ENCODE measurements at regions not wholly inside any gene's neighbourhood (a gene's known extent, or its start where the extent isn't known, plus 50 kb on each side); places are given as distances from the start of the nearest gene placed in this dataset.

GRCh38 chr6:95795927-95796326 is 218.6 kb downstream of the MANEA start:
- no peaks in the 10 kb centered on the region for H3K9me2 ChIP-seq (ENCODE audit: insufficient read depth, low read length)
- no peaks in the 10 kb centered on the region for H3K79me2 ChIP-seq (replicated peaks; ENCODE audit: insufficient read depth, low read length)
- H4K20me1 ChIP-seq (ENCODE audit: insufficient read depth), result no peaks in the 10 kb centered on the region
- no peak overlapping the region for H3K4me2 ChIP-seq (ENCODE audit: low read length)
- no peaks in the 10 kb centered on the region for H3F3A ChIP-seq (ENCODE audit: insufficient read depth, low read length, poor library complexity, severe bottlenecking)
- H3K9ac ChIP-seq (ENCODE audit: low read length), result no peak overlapping the region
- H3K4me3 ChIP-seq (ENCODE audit: low read length), result no peak overlapping the region
- no peak overlapping the region for H2AFZ ChIP-seq (ENCODE audit: low read depth, low read length)
- no peaks in the 10 kb centered on the region for H3K9me3 ChIP-seq (ENCODE audit: low read length)
- no peak overlapping the region for H3K27ac ChIP-seq (ENCODE audit: low read length)
- H3K36me3 ChIP-seq (ENCODE audit: insufficient read depth, low read length), result no peaks in the 10 kb centered on the region
- no peak for TF ChIP-seq EP300 (conservative IDR thresholded peaks at IDR 0.05; ENCODE audit: poor library complexity, severe bottlenecking)
- TF ChIP-seq RAD21 (conservative IDR thresholded peaks at IDR 0.05), result no peak
- TF ChIP-seq POLR2AphosphoS5 (IDR thresholded peaks at IDR 0.05), result no peak
- no peak for TF ChIP-seq SMC3 (conservative IDR thresholded peaks at IDR 0.05; ENCODE audit: poor library complexity)
- no peak for TF ChIP-seq EZH2 (IDR thresholded peaks at IDR 0.05; ENCODE audit: borderline replicate concordance, insufficient read depth, low read length, poor library complexity, severe bottlenecking)
- TF ChIP-seq, protein P1, sequence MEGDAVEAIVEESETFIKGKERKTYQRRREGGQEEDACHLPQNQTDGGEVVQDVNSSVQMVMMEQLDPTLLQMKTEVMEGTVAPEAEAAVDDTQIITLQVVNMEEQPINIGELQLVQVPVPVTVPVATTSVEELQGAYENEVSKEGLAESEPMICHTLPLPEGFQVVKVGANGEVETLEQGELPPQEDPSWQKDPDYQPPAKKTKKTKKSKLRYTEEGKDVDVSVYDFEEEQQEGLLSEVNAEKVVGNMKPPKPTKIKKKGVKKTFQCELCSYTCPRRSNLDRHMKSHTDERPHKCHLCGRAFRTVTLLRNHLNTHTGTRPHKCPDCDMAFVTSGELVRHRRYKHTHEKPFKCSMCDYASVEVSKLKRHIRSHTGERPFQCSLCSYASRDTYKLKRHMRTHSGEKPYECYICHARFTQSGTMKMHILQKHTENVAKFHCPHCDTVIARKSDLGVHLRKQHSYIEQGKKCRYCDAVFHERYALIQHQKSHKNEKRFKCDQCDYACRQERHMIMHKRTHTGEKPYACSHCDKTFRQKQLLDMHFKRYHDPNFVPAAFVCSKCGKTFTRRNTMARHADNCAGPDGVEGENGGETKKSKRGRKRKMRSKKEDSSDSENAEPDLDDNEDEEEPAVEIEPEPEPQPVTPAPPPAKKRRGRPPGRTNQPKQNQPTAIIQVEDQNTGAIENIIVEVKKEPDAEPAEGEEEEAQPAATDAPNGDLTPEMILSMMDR (IDR thresholded peaks at IDR 0.05; ENCODE audit: poor library complexity, severe bottlenecking), result no peak
- TF ChIP-seq MXI1 (conservative IDR thresholded peaks at IDR 0.05; ENCODE audit: poor library complexity, severe bottlenecking), result no peak
- no peaks in the 10 kb centered on the region for H3K27me3 ChIP-seq (ENCODE audit: insufficient read depth, low read depth, low read length)

GRCh38 chr6:95797054-95797453 is 218.7 kb upstream of the FUT9 start:
- no peaks in the 10 kb centered on the region for H3K27me3 ChIP-seq (ENCODE audit: insufficient read depth, low read depth, low read length)
- H3K9ac ChIP-seq (ENCODE audit: low read length), result no peak overlapping the region
- no peak overlapping the region for H3K27ac ChIP-seq (ENCODE audit: low read length)
- no peak overlapping the region for H2AFZ ChIP-seq (ENCODE audit: low read depth, low read length)
- H3F3A ChIP-seq (ENCODE audit: insufficient read depth, low read length, poor library complexity, severe bottlenecking), result no peaks in the 10 kb centered on the region
- H3K9me3 ChIP-seq (ENCODE audit: low read length), result no peaks in the 10 kb centered on the region
- H3K9me2 ChIP-seq (ENCODE audit: insufficient read depth, low read length), result no peaks in the 10 kb centered on the region
- TF ChIP-seq MXI1 (conservative IDR thresholded peaks at IDR 0.05; ENCODE audit: poor library complexity, severe bottlenecking), result no peak
- no peak for TF ChIP-seq EP300 (conservative IDR thresholded peaks at IDR 0.05; ENCODE audit: poor library complexity, severe bottlenecking)
- TF ChIP-seq RAD21 (conservative IDR thresholded peaks at IDR 0.05), result no peak
- no peak for TF ChIP-seq REST (IDR thresholded peaks at IDR 0.05; ENCODE audit: borderline replicate concordance)
- no peak for TF ChIP-seq POLR2AphosphoS5 (IDR thresholded peaks at IDR 0.05)
- no peak for TF ChIP-seq EZH2 (IDR thresholded peaks at IDR 0.05; ENCODE audit: borderline replicate concordance, insufficient read depth, low read length, poor library complexity, severe bottlenecking)
- no peak for TF ChIP-seq TAF1 (IDR thresholded peaks at IDR 0.05; ENCODE audit: low read depth)
- no peak for TF ChIP-seq SMC3 (conservative IDR thresholded peaks at IDR 0.05; ENCODE audit: poor library complexity)
- TF ChIP-seq, protein P1 (IDR thresholded peaks at IDR 0.05; ENCODE audit: poor library complexity, severe bottlenecking), result no peak
- no peaks in the 10 kb centered on the region for H3K36me3 ChIP-seq (ENCODE audit: insufficient read depth, low read length)
- no peak overlapping the region for H3K4me3 ChIP-seq (ENCODE audit: low read length)
- H4K20me1 ChIP-seq (ENCODE audit: insufficient read depth), result no peaks in the 10 kb centered on the region
- H3K4me2 ChIP-seq (ENCODE audit: low read length), result no peak overlapping the region
- no peaks in the 10 kb centered on the region for H3K79me2 ChIP-seq (replicated peaks; ENCODE audit: insufficient read depth, low read length)
